IPS-18c (cell line): ENCODE measurements at regions not wholly inside any gene's neighbourhood (a gene's known extent, or its start where the extent isn't known, plus 50 kb on each side); places are given as distances from the start of the nearest gene placed in this dataset.
"Not testable (repeated sequence)": the region's sequence is repeated elsewhere in the genome, so short reads cannot be mapped to it uniquely, and the experiment has no call there.

Experiments used
- H3K4me3 ChIP-seq: 2 replicates; pipeline ENCODE4 v1.7.0; 2013; ENCODE audit warnings: low read depth, mild to moderate bottlenecking, low read length, moderate library complexity; ENCODE audit not compliant: insufficient read depth
- H3K9me3 ChIP-seq: one replicate; pipeline ENCODE4 v1.6.1; 2013; ENCODE audit warnings: mild to moderate bottlenecking, low read length, moderate library complexity; ENCODE audit not compliant: control insufficient read depth, insufficient read depth

GRCh38 chr4:49270435-49270834 lies 284.4 kb downstream of the CWH43 start:
- H3K4me3 ChIP-seq, H3K9me3 ChIP-seq: not testable (repeated sequence)

GRCh38 chr4:49270912-49271311 lies 284.8 kb downstream of the CWH43 start:
- H3K4me3 ChIP-seq, H3K9me3 ChIP-seq: not testable (repeated sequence)

- peaks cover 16% of the 10 kb centered on the region for H3K9me3 ChIP-seq
- H3K4me3 ChIP-seq = not testable (repeated sequence)
Observed at GRCh38 chr4:49285905-49286304, 299.8 kb downstream of the CWH43 start.

GRCh38 chr4:49286926-49287745 lies 301.1 kb downstream of the CWH43 start:
- H3K4me3 ChIP-seq = not testable (repeated sequence)

GRCh38 chr4:49287893-49288292 lies 301.8 kb downstream of the CWH43 start:
- peaks cover 16% of the 10 kb centered on the region for H3K9me3 ChIP-seq
- H3K4me3 ChIP-seq = not testable (repeated sequence)

More at GRCh38 chr4:49286926-49287745, 301.1 kb downstream of the CWH43 start:
- H3K9me3 ChIP-seq = peaks cover 16% of the 10 kb centered on the region

- not testable (repeated sequence) for H3K4me3 ChIP-seq
- peaks cover 18% of the 10 kb centered on the region for H3K9me3 ChIP-seq
Observed at GRCh38 chr4:49288796-49289195, 302.7 kb downstream of the CWH43 start.

GRCh38 chr4:49314815-49315214 lies 328.7 kb downstream of the CWH43 start:
- H3K9me3 ChIP-seq = peaks cover 11% of the 10 kb centered on the region
- H3K4me3 ChIP-seq = not testable (repeated sequence)

GRCh38 chr4:49320725-49321410 lies 334.8 kb downstream of the CWH43 start:
- not testable (repeated sequence) for H3K4me3 ChIP-seq
- peaks cover 18% of the 10 kb centered on the region for H3K9me3 ChIP-seq

- H3K9me3 ChIP-seq = peaks cover 18% of the 10 kb centered on the region
- not testable (repeated sequence) for H3K4me3 ChIP-seq
Observed at GRCh38 chr4:49321511-49322300, 335.6 kb downstream of the CWH43 start.

GRCh38 chr4:49322610-49323572 lies 336.8 kb downstream of the CWH43 start:
- H3K4me3 ChIP-seq = not testable (repeated sequence)
- peaks cover 18% of the 10 kb centered on the region for H3K9me3 ChIP-seq

- H3K9me3 ChIP-seq = peaks cover 18% of the 10 kb centered on the region
- H3K4me3 ChIP-seq = not testable (repeated sequence)
Observed at GRCh38 chr4:49323573-49323940, 337.5 kb downstream of the CWH43 start.
